ENCODE measurements at regions not wholly inside any gene's neighbourhood (a gene's known extent, or its start where the extent isn't known, plus 50 kb on each side); places are given as distances from the start of the nearest gene placed in this dataset.

GRCh38 chr3:25046911-25047771 lies 380.9 kb upstream of the RARB start:
- TF ChIP-seq, protein P1, sequence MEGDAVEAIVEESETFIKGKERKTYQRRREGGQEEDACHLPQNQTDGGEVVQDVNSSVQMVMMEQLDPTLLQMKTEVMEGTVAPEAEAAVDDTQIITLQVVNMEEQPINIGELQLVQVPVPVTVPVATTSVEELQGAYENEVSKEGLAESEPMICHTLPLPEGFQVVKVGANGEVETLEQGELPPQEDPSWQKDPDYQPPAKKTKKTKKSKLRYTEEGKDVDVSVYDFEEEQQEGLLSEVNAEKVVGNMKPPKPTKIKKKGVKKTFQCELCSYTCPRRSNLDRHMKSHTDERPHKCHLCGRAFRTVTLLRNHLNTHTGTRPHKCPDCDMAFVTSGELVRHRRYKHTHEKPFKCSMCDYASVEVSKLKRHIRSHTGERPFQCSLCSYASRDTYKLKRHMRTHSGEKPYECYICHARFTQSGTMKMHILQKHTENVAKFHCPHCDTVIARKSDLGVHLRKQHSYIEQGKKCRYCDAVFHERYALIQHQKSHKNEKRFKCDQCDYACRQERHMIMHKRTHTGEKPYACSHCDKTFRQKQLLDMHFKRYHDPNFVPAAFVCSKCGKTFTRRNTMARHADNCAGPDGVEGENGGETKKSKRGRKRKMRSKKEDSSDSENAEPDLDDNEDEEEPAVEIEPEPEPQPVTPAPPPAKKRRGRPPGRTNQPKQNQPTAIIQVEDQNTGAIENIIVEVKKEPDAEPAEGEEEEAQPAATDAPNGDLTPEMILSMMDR (IDR thresholded peaks at IDR 0.05): no peak
- no peaks in the 10 kb centered on the region for H3K36me3 ChIP-seq
- no peak overlapping the region for H3K4me3 ChIP-seq
- intact Hi-C loops (cut with DNase I): no loop called here
- no peak overlapping the region for H3K27ac ChIP-seq
- DNase-seq: no peak
- no peaks in the 10 kb centered on the region for H3K9me3 ChIP-seq
- H3K27me3 ChIP-seq: no peaks in the 10 kb centered on the region
- no peak for ATAC-seq
- no peaks in the 10 kb centered on the region for H3K4me1 ChIP-seq

GRCh38 chr3:25049304-25049703 lies 378.8 kb upstream of the RARB start:
- H3K27me3 ChIP-seq: no peaks in the 10 kb centered on the region
- no peak for ATAC-seq
- H3K4me1 ChIP-seq: no peaks in the 10 kb centered on the region
- no peak overlapping the region for H3K4me3 ChIP-seq
- TF ChIP-seq, protein P1 (IDR thresholded peaks at IDR 0.05): no peak
- H3K9me3 ChIP-seq: no peaks in the 10 kb centered on the region
- H3K36me3 ChIP-seq: no peaks in the 10 kb centered on the region
- DNase-seq: no peak
- H3K27ac ChIP-seq: no peak overlapping the region
- intact Hi-C loops (cut with DNase I): no loop called here

DNA sequence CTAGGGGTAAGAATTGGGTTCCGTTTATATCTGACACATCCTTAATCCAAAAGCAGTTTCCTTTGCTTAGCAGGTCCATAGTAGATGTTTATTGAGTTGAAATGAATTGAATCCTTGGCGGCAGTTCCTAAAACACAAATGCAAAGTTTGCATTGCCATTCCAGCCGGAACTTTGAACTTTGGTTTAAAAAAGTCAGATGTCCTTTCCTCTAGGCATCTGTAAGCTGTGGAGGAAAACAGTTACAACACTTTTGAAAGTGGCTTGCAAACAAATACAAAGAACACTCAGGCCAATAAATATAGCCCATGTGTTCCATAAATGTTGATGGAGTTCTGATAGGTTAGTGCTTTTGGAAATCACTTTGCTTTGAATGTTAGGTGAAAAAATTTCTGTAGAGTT lies 374.7 kb upstream of the RARB start:
- no peaks in the 10 kb centered on the region for H3K4me1 ChIP-seq
- TF ChIP-seq, protein P1 (IDR thresholded peaks at IDR 0.05): no peak
- H3K9me3 ChIP-seq: no peaks in the 10 kb centered on the region
- no peaks in the 10 kb centered on the region for H3K27me3 ChIP-seq
- intact Hi-C loops (cut with DNase I): no loop called here
- DNase-seq (no peak), ATAC-seq (no peak)
- H3K27ac ChIP-seq: no peak overlapping the region
- no peaks in the 10 kb centered on the region for H3K36me3 ChIP-seq
- no peak overlapping the region for H3K4me3 ChIP-seq

DNA sequence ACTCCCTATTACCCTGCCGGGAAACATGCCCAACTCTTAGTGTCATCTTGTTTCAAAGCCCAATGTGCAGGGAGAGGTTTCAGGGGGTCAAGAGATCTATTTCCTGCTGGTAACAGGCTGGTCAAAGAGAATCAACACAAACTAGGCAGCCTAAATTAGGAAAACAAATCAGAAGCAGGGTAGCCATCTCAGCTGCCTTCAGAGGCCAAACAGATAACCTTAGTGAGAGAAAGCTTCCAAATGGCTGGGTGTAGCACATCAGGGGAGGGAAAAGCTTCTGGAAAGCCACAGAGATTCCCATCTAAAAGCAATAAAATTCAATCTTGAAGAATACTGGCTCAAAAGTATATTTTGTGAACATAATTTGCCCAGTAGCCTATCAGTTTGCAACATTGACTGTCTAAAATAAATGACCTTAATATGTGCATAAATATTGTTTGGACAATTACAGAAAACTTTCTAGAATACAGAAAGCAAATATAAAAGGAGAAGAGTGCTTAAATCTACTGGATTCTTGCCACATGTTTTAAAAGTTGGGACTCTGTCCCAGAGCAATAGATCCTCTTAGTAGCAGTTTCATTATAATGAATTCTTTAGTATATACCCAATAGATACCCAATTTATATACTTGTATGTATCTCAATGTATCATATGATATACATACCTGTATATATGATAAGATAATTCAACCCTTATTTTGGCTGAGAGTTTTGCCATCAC lies 371.9 kb upstream of the RARB start:
- no peaks in the 10 kb centered on the region for H3K4me1 ChIP-seq
- no peaks in the 10 kb centered on the region for H3K36me3 ChIP-seq
- no peak overlapping the region for H3K4me3 ChIP-seq
- H3K27ac ChIP-seq: no peak overlapping the region
- DNase-seq (no peak), ATAC-seq (no peak)
- no peaks in the 10 kb centered on the region for H3K27me3 ChIP-seq
- TF ChIP-seq, protein P1 (IDR thresholded peaks at IDR 0.05): no peak
- H3K9me3 ChIP-seq: no peaks in the 10 kb centered on the region
- intact Hi-C loops (cut with DNase I): no loop called here

DNA sequence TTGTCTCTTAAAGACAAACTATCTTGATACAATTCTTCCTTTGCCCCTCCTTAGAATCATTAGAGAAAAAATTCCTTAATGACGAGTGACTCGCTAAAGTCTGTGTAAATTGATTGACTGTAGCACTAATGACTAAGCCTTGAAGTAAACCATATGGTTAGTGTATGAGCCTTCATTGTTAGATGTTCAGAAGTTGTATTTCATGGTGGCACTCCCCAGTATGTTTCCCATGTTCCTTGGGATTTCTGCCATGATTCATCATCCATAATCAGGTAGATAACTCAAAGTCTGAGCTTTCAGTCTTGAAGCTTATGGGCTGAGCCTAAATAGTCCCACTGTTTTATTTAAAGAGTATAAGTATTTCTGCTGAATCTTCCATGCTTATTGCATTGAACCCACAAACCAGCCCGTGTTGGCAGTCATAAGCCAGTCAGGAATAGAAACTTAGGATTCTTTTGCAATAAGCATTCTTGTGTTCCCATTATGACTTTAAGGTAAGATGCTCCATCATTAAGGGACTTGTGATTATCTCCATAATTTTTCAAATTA lies 371.2 kb upstream of the RARB start:
- Histone ChIP-seq H3K27ac (no peak overlapping the region), H3K36me3 (no peaks in the 10 kb centered on the region), H3K4me3 (no peak overlapping the region), H3K27me3 (no peaks in the 10 kb centered on the region), H3K9me3 (no peaks in the 10 kb centered on the region), H3K4me1 (no peaks in the 10 kb centered on the region)
- no peak for DNase-seq
- ATAC-seq: no peak
- TF ChIP-seq, protein P1 (IDR thresholded peaks at IDR 0.05): no peak
- intact Hi-C loops (cut with DNase I): no loop called here
